ENCODE measurements at regions not wholly inside any gene's neighbourhood (a gene's known extent, or its start where the extent isn't known, plus 50 kb on each side); places are given as distances from the start of the nearest gene placed in this dataset.

DNA sequence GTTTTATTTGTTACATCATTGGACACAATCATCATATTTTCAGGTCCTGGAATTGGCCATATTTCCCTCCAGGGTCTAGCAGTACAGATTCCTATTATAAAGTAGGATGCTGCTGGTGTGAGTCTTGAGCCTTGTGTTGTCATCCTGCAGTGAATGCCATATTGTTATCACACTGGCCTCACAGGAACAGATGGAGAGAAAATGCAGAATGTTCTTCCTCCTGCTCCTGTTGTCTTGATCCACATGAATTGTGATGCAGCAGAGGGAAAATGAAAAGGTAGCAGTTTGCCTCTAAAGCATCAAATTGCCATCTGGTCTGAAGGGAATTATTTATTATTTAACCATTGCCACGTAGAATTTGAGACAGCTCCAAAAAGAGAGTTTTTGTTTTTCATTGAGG lies 248.6 kb downstream of the GPAM start:
- H3K4me2 ChIP-seq (ENCODE audit: low read depth, low read length) = no peak overlapping the region
- ATAC-seq (ENCODE audit: low read depth) (no peak), DNase-seq (no peak)
- no peak overlapping the region for H3K9ac ChIP-seq (ENCODE audit: low read depth, low read length)
- no peaks in the 10 kb centered on the region for H3K9me1 ChIP-seq (ENCODE audit: insufficient read depth, low read length)
- in situ Hi-C loops (cut with MboI; ENCODE audit: low sequenced_read_pairs) (no loop called here), dilution Hi-C loops (cut with HindIII; ENCODE audit: low sequenced_read_pairs, unreplicated experiment) (no loop called here), intact Hi-C loops (cut with micrococcal nuclease) (no loop called here)
- no peaks in the 10 kb centered on the region for H3K36me3 ChIP-seq (ENCODE audit: control insufficient read depth, insufficient read depth, low read length)
- H2AFZ ChIP-seq (replicated peaks; ENCODE audit: low read length, poor library complexity) = no peak overlapping the region
- H3K4me1 ChIP-seq (ENCODE audit: control insufficient read depth, insufficient read depth, low read length) = no peaks in the 10 kb centered on the region
- H2AK9ac ChIP-seq (replicated peaks; ENCODE audit: low read depth, low read length, poor library complexity) = no peak overlapping the region
- H2AK5ac ChIP-seq (ENCODE audit: low read depth, low read length) = no peak overlapping the region
- H3K4me3 ChIP-seq (ENCODE audit: insufficient read depth, low read depth, low read length) = no peak overlapping the region
- H3K56ac ChIP-seq (ENCODE audit: extremely low read depth, insufficient read depth, low read length) = no peak overlapping the region
- H3K27me3 ChIP-seq (ENCODE audit: control insufficient read depth, insufficient read depth, low read length) = no peaks in the 10 kb centered on the region
- H3K14ac ChIP-seq (replicated peaks; ENCODE audit: low read depth, low read length) = no peak overlapping the region
- CTCF ChIA-PET = no interaction called here
- H3K27ac ChIP-seq (ENCODE audit: insufficient read depth, low read length) = no peak overlapping the region
- TF ChIP-seq RCOR1 (IDR thresholded peaks at IDR 0.05; ENCODE audit: insufficient replicate concordance, low read length) (no peak), MXI1 (IDR thresholded peaks at IDR 0.05; ENCODE audit: borderline replicate concordance, low read depth, low read length) (no peak), MAFK (IDR thresholded peaks at IDR 0.05; ENCODE audit: low read depth, low read length) (no peak), RAD21 (IDR thresholded peaks at IDR 0.05; ENCODE audit: low read length) (no peak), CEBPB (IDR thresholded peaks at IDR 0.05; ENCODE audit: low read depth, low read length) (no peak), BHLHE40 (IDR thresholded peaks at IDR 0.05; ENCODE audit: low read depth, low read length) (no peak), FOS (IDR thresholded peaks at IDR 0.05; ENCODE audit: low read depth, low read length) (no peak)
- TF ChIP-seq, protein P1, sequence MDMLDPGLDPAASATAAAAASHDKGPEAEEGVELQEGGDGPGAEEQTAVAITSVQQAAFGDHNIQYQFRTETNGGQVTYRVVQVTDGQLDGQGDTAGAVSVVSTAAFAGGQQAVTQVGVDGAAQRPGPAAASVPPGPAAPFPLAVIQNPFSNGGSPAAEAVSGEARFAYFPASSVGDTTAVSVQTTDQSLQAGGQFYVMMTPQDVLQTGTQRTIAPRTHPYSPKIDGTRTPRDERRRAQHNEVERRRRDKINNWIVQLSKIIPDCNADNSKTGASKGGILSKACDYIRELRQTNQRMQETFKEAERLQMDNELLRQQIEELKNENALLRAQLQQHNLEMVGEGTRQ (IDR thresholded peaks at IDR 0.05; ENCODE audit: low read depth, low read length) = no peak
- TF ChIP-seq, protein P2, sequence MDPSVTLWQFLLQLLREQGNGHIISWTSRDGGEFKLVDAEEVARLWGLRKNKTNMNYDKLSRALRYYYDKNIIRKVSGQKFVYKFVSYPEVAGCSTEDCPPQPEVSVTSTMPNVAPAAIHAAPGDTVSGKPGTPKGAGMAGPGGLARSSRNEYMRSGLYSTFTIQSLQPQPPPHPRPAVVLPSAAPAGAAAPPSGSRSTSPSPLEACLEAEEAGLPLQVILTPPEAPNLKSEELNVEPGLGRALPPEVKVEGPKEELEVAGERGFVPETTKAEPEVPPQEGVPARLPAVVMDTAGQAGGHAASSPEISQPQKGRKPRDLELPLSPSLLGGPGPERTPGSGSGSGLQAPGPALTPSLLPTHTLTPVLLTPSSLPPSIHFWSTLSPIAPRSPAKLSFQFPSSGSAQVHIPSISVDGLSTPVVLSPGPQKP (IDR thresholded peaks at IDR 0.05; ENCODE audit: borderline replicate concordance, low read depth, low read length) = no peak
- no peaks in the 10 kb centered on the region for H3K79me1 ChIP-seq (ENCODE audit: low read depth in 1 of 2, low read length in 2 of 2)
- POLR2A ChIA-PET (ENCODE audit: unreplicated experiment) = no interaction called here
- H4K8ac ChIP-seq (ENCODE audit: low read depth in 2 of 2, low read length in 2 of 2) = no peak overlapping the region
- no peak overlapping the region for H3K4ac ChIP-seq (ENCODE audit: low read depth, low read length)
- no peak overlapping the region for H2BK15ac ChIP-seq (ENCODE audit: low read depth, low read length)
- WGBS, 2 experiments (ENCODE audit: extremely low coverage in 2 of 2, insufficient read length in 1 of 2) = no CpG with 5 or more reads among the region's 1 CpG
- H4K20me1 ChIP-seq (ENCODE audit: insufficient read depth, low read length) = no peaks in the 10 kb centered on the region
- H2BK5ac ChIP-seq (ENCODE audit: low read depth, low read length, poor library complexity, severe bottlenecking) = no peak overlapping the region
- H3K23ac ChIP-seq (ENCODE audit: low read depth, low read length) = no peak overlapping the region
- no peak overlapping the region for H2BK20ac ChIP-seq (ENCODE audit: low read depth, low read length)
- no peak overlapping the region for H4K91ac ChIP-seq (ENCODE audit: insufficient read depth, low read depth, low read length)
- H3K18ac ChIP-seq (ENCODE audit: low read depth, low read length) = no peak overlapping the region
- H2BK120ac ChIP-seq (ENCODE audit: low read depth, low read length) = no peak overlapping the region
- no TSS peak for BruUV-seq (replicated peaks)
- H4K5ac ChIP-seq (ENCODE audit: low read depth, low read length) = no peak overlapping the region
- H3K9me3 ChIP-seq (ENCODE audit: control insufficient read depth, insufficient read depth, low read length) = peaks cover 10% of the 10 kb centered on the region
